GM21717 (cell line): ENCODE measurements at regions not wholly inside any gene's neighbourhood (a gene's known extent, or its start where the extent isn't known, plus 50 kb on each side); places are given as distances from the start of the nearest gene placed in this dataset.
"Not testable (repeated sequence)": the region's sequence is repeated elsewhere in the genome, so short reads cannot be mapped to it uniquely, and the experiment has no call there.

Experiments
- ATAC-seq: cut with Tn5 transposase; IDR thresholded peaks from one replicate; pipeline ENCODE4 v1.9.1; 2021; ENCODE audit warnings: mild to moderate bottlenecking, moderate library complexity; ENCODE audit not compliant: unreplicated experiment

GRCh38 chr21:35481005-35481404, 431.9 kb upstream of the RUNX1 start:
- no peak for ATAC-seq

GRCh38 chr21:35479529-35479928, 430.4 kb upstream of the RUNX1 start:
- ATAC-seq, result no peak

- ATAC-seq, result no peak
Measured at GRCh38 chr21:35479065-35479448, 430.0 kb upstream of the RUNX1 start.

GRCh38 chr21:35478161-35479064, 429.3 kb upstream of the RUNX1 start:
- no peak for ATAC-seq

GRCh38 chr21:35477622-35478021, 428.5 kb upstream of the RUNX1 start:
- no peak for ATAC-seq

GRCh38 chr21:35476621-35477395, 427.7 kb upstream of the RUNX1 start:
- no peak for ATAC-seq

- no peak for ATAC-seq
Measured at GRCh38 chr21:35475762-35476161, 426.7 kb upstream of the RUNX1 start.

GRCh38 chr21:35475009-35475408, 425.9 kb upstream of the RUNX1 start:
- no peak for ATAC-seq

GRCh38 chr21:35473496-35473895, 424.4 kb upstream of the RUNX1 start:
- no peak for ATAC-seq

GRCh38 chr21:35470522-35470921, 421.4 kb upstream of the RUNX1 start:
- ATAC-seq, result no peak

- no peak for ATAC-seq
Measured at GRCh38 chr21:35469498-35469897, 420.4 kb upstream of the RUNX1 start.

GRCh38 chr21:35468991-35469390, 419.9 kb upstream of the RUNX1 start:
- no peak for ATAC-seq

- no peak for ATAC-seq
Measured at GRCh38 chr21:35467566-35467965, 418.5 kb upstream of the RUNX1 start.

- ATAC-seq, result not testable (repeated sequence)
Measured at GRCh38 chr21:35466681-35467080, 417.6 kb upstream of the RUNX1 start.

GRCh38 chr21:35465741-35466140, 416.6 kb upstream of the RUNX1 start:
- no peak for ATAC-seq

GRCh38 chr21:35461700-35462099, 412.6 kb upstream of the RUNX1 start:
- no peak for ATAC-seq

GRCh38 chr21:35460441-35460840, 411.3 kb upstream of the RUNX1 start:
- ATAC-seq, result no peak

GRCh38 chr21:35458405-35458804, 409.3 kb upstream of the RUNX1 start:
- no peak for ATAC-seq

GRCh38 chr21:35457097-35457804, 408.1 kb upstream of the RUNX1 start:
- no peak for ATAC-seq

GRCh38 chr21:35451276-35451675, 402.2 kb upstream of the RUNX1 start:
- ATAC-seq, result no peak

- ATAC-seq, result no peak
Measured at GRCh38 chr21:35450830-35451229, 401.7 kb upstream of the RUNX1 start.
